Breast epithelium (tissue), 4 donors: ENCODE measurements at regions not wholly inside any gene's neighbourhood (a gene's known extent, or its start where the extent isn't known, plus 50 kb on each side); places are given as distances from the start of the nearest gene placed in this dataset.

ENCODE experiments used
- DNase-seq, 2 donors: peaks; one replicate each; pipeline ENCODE4 v3.0.0-alpha.2; 2019; ENCODE audit warnings: low spot score in 2 of 2
- H3K27ac ChIP-seq, 2 donors: fragments of 200-600 bp; sonication (generic) in 1 of 2; one replicate each; pipeline ENCODE4 v1.5.1; 2016 to 2019; ENCODE audit warnings: mild to moderate bottlenecking in 1 of 2
- H3K27me3 ChIP-seq, 2 donors: fragments of 200-600 bp; sonication (generic) in 1 of 2; one replicate each; pipeline versions ENCODE4 v1.5.1 to v1.6.0; 2017 to 2019; ENCODE audit warnings: control low read depth in 1 of 2, mild to moderate bottlenecking in 1 of 2
- H3K36me3 ChIP-seq: fragments of 200-600 bp; one replicate; pipeline ENCODE4 v1.5.1; 2019
- H3K4me1 ChIP-seq, 2 donors: fragments of 200-600 bp; sonication (generic); one replicate each; pipeline ENCODE4 v1.5.1; 2016 to 2019; ENCODE audit warnings: control low read depth in 1 of 2
- H3K4me3 ChIP-seq, 3 donors: fragments of 200-600 bp; sonication (generic); 1 replicate in 2 of 3; 2 replicates in 1 of 3; pipeline ENCODE4 v1.5.1; 2016 to 2019; ENCODE audit warnings: mild to moderate bottlenecking in 3 of 3, moderate library complexity in 2 of 3
- H3K9me3 ChIP-seq, 2 donors: fragments of 200-600 bp; sonication (generic) in 1 of 2; one replicate each; pipeline ENCODE4 v1.5.1; 2016 to 2019; ENCODE audit warnings: control low read depth in 1 of 2
- POLR2A ChIP-seq: fragments of 450-650 bp; IDR thresholded peaks from one replicate; pipeline ENCODE4 v1.6.1; 2016; ENCODE audit warnings: antibody characterized with exemption, mild to moderate bottlenecking, moderate library complexity
- POLR2AphosphoS5 ChIP-seq, 3 donors: sonication (generic); formaldehyde crosslinking; IDR thresholded peaks; one replicate each; pipeline ENCODE4 v1.6.1; 2017; ENCODE audit warnings: antibody characterized with exemption in 3 of 3
- intact Hi-C: fragments of 100-400 bp; cut with DNase I; formaldehyde crosslinking; loops from one replicate; pipeline ENCODE4 v1.15.1; 2023; ENCODE audit warnings: low total_unique reads
- TF ChIP-seq, protein P1 (sequence below), 3 donors: fragments of 450-650 bp; IDR thresholded peaks; one replicate each; pipeline ENCODE4 v1.5.1; 2016 to 2017; ENCODE audit warnings: antibody characterized with exemption in 3 of 3, mild to moderate bottlenecking in 3 of 3, moderate library complexity in 3 of 3

DNA sequence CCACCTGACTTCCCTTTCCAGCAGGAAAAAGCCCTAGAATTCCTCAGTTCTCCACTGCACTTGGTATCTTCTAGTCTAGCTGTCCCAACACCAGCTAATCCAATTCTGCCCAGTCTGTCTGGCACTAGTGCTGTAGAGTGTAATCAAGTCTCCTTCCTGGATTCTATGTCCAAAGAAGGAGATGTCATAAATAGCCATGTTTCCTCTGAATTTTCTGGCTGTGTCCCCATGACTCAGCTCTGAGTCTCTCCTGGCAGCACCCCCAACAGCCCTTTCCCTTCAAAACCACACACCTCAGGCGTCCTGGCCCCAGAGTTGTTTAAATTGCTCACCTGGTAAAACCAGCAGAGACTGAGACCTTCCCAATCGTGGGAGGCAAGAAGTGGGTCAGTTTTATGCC is 197.2 kb downstream of the GRXCR1 start:
- H3K4me1 ChIP-seq: no peaks in the 10 kb centered on the region
- no peaks in the 10 kb centered on the region for H3K9me3 ChIP-seq
- H3K27me3 ChIP-seq: no peaks in the 10 kb centered on the region
- no peak for DNase-seq
- TF ChIP-seq, protein P1, sequence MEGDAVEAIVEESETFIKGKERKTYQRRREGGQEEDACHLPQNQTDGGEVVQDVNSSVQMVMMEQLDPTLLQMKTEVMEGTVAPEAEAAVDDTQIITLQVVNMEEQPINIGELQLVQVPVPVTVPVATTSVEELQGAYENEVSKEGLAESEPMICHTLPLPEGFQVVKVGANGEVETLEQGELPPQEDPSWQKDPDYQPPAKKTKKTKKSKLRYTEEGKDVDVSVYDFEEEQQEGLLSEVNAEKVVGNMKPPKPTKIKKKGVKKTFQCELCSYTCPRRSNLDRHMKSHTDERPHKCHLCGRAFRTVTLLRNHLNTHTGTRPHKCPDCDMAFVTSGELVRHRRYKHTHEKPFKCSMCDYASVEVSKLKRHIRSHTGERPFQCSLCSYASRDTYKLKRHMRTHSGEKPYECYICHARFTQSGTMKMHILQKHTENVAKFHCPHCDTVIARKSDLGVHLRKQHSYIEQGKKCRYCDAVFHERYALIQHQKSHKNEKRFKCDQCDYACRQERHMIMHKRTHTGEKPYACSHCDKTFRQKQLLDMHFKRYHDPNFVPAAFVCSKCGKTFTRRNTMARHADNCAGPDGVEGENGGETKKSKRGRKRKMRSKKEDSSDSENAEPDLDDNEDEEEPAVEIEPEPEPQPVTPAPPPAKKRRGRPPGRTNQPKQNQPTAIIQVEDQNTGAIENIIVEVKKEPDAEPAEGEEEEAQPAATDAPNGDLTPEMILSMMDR (IDR thresholded peaks at IDR 0.05): no peak
- TF ChIP-seq POLR2AphosphoS5 (IDR thresholded peaks at IDR 0.05): no peak
- TF ChIP-seq POLR2A: no peak
- no peaks in the 10 kb centered on the region for H3K36me3 ChIP-seq
- intact Hi-C loops: no loop called here
- no peak overlapping the region for H3K27ac ChIP-seq
- no peak overlapping the region for H3K4me3 ChIP-seq

DNA sequence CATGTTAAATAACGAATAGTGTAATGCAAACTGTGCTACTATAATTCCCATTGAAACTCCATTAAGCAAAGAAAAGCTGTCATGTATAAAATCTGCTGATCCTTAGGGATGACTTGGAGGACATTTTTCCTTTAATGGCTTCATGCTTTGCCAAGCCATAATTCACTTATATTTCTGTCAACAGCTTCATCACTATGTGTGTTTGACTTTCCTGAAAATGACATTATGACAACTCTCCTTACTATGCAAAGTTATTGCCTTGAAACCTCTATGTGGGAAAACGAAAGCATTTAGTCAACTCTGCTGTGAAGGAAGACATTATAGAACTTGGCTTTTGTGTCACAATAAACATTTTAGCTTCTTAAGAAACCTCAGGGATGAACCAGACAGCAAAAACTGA is 210.5 kb downstream of the GRXCR1 start:
- Histone ChIP-seq H3K4me1 (no peaks in the 10 kb centered on the region), H3K9me3 (no peaks in the 10 kb centered on the region), H3K27me3 (no peaks in the 10 kb centered on the region), H3K4me3 (no peak overlapping the region), H3K36me3 (no peaks in the 10 kb centered on the region), H3K27ac (no peak overlapping the region)
- TF ChIP-seq POLR2AphosphoS5 (IDR thresholded peaks at IDR 0.05) (no peak), POLR2A (no peak)
- TF ChIP-seq, protein P1 (IDR thresholded peaks at IDR 0.05): no peak
- intact Hi-C loops: no loop called here
- no peak for DNase-seq

DNA sequence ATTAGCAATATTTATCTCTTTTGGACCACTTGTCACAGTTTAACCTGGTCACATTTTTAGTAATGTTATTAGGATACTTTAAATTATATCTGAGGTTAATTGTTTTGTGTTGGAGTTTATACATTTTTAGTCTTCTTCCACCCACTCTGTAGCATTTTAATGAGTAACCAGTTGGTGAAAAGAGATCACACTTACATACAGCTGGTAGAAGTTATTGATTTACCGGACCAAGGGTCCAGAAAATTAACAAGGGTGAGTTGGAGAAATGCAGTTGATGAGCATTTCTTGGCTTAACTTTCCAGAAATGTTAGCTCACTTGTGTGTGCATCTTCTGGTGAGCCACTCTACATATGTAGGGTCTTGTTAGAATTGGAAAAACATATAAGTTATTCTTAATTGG is 219.6 kb downstream of the GRXCR1 start:
- no peak for TF ChIP-seq POLR2A
- intact Hi-C loops: no loop called here
- no peak for DNase-seq

DNA sequence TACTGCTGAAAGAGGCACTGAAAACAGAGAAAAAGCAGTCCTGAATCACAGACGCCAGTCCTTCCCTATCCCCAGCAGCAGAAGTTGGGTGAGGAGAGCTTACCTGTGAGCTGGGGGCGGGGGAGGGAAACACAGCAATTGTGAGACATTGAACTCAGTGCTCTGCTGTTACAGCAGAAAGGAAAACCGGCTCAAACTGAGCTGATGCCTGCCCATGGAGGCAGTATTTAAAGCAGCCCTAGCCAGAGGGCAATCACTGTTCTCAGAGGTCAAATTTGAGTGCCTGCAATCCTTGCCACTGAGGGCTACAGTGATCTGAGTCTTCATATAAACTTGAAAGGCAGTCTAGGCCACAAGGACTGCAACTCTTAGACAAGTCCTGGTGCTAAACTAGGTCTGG is 220.7 kb downstream of the GRXCR1 start:
- TF ChIP-seq POLR2A (no peak), POLR2AphosphoS5 (IDR thresholded peaks at IDR 0.05) (no peak)
- TF ChIP-seq, protein P1 (IDR thresholded peaks at IDR 0.05): no peak
- H3K27ac ChIP-seq: no peak overlapping the region
- H3K36me3 ChIP-seq: no peaks in the 10 kb centered on the region
- DNase-seq: no peak
- H3K4me1 ChIP-seq: no peaks in the 10 kb centered on the region
- no peak overlapping the region for H3K4me3 ChIP-seq
- intact Hi-C loops: no loop called here
- H3K9me3 ChIP-seq: no peaks in the 10 kb centered on the region
- no peaks in the 10 kb centered on the region for H3K27me3 ChIP-seq

More for the DNA sequence above, 219.6 kb downstream of the GRXCR1 start:
- H3K4me1 ChIP-seq: no peaks in the 10 kb centered on the region
- no peak overlapping the region for H3K4me3 ChIP-seq
- H3K9me3 ChIP-seq: no peaks in the 10 kb centered on the region
- no peak overlapping the region for H3K27ac ChIP-seq
- no peaks in the 10 kb centered on the region for H3K27me3 ChIP-seq
- H3K36me3 ChIP-seq: no peaks in the 10 kb centered on the region

DNA sequence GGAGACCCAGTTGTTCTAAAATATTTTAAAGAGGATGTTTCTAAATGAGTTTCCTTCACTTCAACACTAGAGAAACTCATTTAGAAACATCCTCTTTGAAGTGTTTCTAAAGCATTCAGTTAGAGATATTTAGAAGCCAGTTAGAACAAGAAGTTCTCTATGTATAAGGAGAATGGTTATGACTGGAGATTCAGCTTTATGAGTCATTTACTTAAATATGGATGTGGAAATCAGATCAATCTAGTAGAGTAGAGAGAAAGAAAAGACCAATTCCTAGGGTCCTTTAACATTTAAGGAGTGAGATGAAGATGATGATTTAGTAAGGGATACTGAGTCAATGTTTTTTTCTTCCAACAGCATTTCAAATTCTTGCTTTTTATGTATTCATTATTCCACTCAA is 234.1 kb downstream of the GRXCR1 start:
- Histone ChIP-seq H3K36me3 (no peaks in the 10 kb centered on the region), H3K4me3 (no peak overlapping the region), H3K4me1 (no peaks in the 10 kb centered on the region), H3K9me3 (no peaks in the 10 kb centered on the region), H3K27me3 (no peaks in the 10 kb centered on the region), H3K27ac (no peak overlapping the region)
- TF ChIP-seq, protein P1 (IDR thresholded peaks at IDR 0.05): no peak
- no peak for TF ChIP-seq POLR2AphosphoS5 (IDR thresholded peaks at IDR 0.05)
- TF ChIP-seq POLR2A: no peak
- DNase-seq: no peak
- intact Hi-C loops: loop anchor here (10.0 kb wide), 1 partner anchor 952 kb away; no protein-coding TSS in a partner anchor
